ENCODE measurements at regions not wholly inside any gene's neighbourhood (a gene's known extent, or its start where the extent isn't known, plus 50 kb on each side); places are given as distances from the start of the nearest gene placed in this dataset.

DNA sequence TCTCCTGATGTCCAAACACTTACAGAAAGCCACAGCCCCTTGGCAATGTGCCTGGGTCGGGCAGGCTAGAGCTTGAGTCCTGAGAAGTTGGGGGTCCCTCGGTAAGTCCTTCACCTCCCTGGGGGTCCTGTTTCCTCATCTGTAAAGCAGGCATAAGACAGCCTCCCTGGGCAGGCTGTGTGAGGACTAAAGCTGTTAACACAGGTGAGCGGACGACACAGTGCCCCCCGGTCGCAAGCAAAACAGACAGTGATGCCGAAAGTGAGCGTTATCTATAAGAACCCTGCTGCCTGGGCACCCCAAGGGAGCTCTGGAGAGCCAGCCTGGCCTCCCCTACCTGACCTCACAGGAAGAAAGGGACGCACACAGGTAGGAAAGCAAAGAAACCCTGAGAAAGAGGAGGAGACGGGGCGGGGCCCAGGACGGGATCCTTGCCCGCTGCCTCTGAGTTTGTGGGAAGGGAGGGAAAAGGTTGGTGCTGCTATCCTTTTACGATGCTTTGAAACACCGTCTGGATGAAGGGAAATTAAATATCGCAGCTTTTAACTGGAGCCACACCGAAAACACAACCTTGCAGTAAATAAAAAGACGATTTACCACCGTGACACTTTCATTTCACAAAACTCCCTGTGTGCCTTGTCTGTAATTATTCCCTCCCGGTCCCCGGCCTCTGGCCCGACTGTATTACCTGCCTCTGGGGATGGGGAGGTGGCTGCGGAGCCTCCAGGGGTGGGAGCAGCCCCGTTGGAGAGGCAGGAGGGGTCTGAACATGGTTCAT lies 67.1 kb downstream of the ENGASE start:
- no peak overlapping the region for H3K4me3 ChIP-seq (ENCODE audit: low read length)
- no peaks in the 10 kb centered on the region; the same call in 1 of the 2 replicates for H4K20me1 ChIP-seq (ENCODE audit: insufficient read depth, low read depth, low read length)
- no peaks in the 10 kb centered on the region for H3K27me3 ChIP-seq (ENCODE audit: low read length)
- H3K79me2 ChIP-seq (ENCODE audit: low read length) = no peaks in the 10 kb centered on the region
- H2AFZ ChIP-seq (ENCODE audit: low read length) = no peak overlapping the region
- DNase-seq = no peak
- no peaks in the 10 kb centered on the region for H3K36me3 ChIP-seq (ENCODE audit: insufficient read depth, low read length)
- no peaks in the 10 kb centered on the region for H3K4me1 ChIP-seq (ENCODE audit: low read length)
- H3K4me2 ChIP-seq (ENCODE audit: low read depth, low read length, poor library complexity, severe bottlenecking) = no peak overlapping the region
- H3K9ac ChIP-seq (ENCODE audit: low read length) = no peak overlapping the region
- no peak overlapping the region for H3K27ac ChIP-seq (ENCODE audit: low read length)
- H3K9me2 ChIP-seq (replicated peaks; ENCODE audit: insufficient read depth, low read length) = no peaks in the 10 kb centered on the region
- no peaks in the 10 kb centered on the region for H3K9me3 ChIP-seq (ENCODE audit: low read length)

DNA sequence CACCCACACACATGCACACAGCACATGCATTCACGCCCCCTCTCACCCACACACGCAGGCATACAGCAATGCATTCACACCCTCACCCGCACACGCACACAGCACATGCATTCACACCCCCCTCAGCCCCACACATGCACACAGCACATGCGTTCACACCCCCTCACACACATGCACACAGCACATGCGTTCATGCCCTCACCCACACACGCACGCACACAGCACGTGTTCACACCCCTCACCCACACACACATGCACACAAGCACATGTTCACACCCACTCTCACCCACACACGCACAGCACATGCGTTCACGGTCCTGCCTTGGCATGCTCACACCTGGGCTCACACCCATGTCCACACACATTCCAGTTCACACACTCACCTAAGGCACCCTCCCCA lies 64.2 kb downstream of the ENGASE start:
- no peaks in the 10 kb centered on the region for H3K36me3 ChIP-seq (ENCODE audit: insufficient read depth, low read length)
- H3K9ac ChIP-seq (ENCODE audit: low read length) = no peak overlapping the region
- no peak overlapping the region for H3K27ac ChIP-seq (ENCODE audit: low read length)
- no peaks in the 10 kb centered on the region for H3K79me2 ChIP-seq (ENCODE audit: low read length)
- no peak overlapping the region for H2AFZ ChIP-seq (ENCODE audit: low read length)
- DNase-seq = no peak
- no peak overlapping the region for H3K4me3 ChIP-seq (ENCODE audit: low read length)
- no peaks in the 10 kb centered on the region for H3K9me3 ChIP-seq (ENCODE audit: low read length)
- no peaks in the 10 kb centered on the region; the same call in 1 of the 2 replicates for H4K20me1 ChIP-seq (ENCODE audit: insufficient read depth, low read depth, low read length)
- H3K27me3 ChIP-seq (ENCODE audit: low read length) = no peaks in the 10 kb centered on the region
- H3K4me1 ChIP-seq (ENCODE audit: low read length) = peaks cover 11% of the 10 kb centered on the region
- H3K4me2 ChIP-seq (ENCODE audit: low read depth, low read length, poor library complexity, severe bottlenecking) = no peak overlapping the region
- H3K9me2 ChIP-seq (replicated peaks; ENCODE audit: insufficient read depth, low read length) = no peaks in the 10 kb centered on the region

DNA sequence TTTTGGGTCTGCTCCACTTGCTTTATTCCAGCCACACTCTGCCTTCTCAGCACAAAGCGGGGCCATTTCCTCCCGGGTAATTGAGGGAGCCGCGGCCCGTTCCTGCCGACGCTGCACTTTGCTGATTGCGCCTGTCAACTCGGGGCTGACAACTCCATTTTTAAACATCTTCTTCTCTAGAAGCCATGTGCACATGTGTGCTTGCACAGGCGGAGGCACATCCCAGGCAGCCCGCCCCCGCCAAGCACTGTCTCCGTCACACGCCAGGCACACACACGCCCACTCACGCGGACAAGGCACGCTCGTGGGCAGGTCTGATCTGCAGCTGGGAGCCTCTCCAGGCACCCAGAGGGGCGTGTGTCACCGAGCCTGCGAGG lies 63.2 kb downstream of the ENGASE start:
- no peak overlapping the region for H3K4me3 ChIP-seq (ENCODE audit: low read length)
- no peak overlapping the region for H3K9ac ChIP-seq (ENCODE audit: low read length)
- H3K79me2 ChIP-seq (ENCODE audit: low read length) = no peaks in the 10 kb centered on the region
- no peak overlapping the region for H3K27ac ChIP-seq (ENCODE audit: low read length)
- H3K27me3 ChIP-seq (ENCODE audit: low read length) = no peaks in the 10 kb centered on the region
- H3K4me1 ChIP-seq (ENCODE audit: low read length) = peaks cover 18% of the 10 kb centered on the region
- DNase-seq = no peak
- H3K9me2 ChIP-seq (replicated peaks; ENCODE audit: insufficient read depth, low read length) = no peaks in the 10 kb centered on the region
- no peak overlapping the region for H2AFZ ChIP-seq (ENCODE audit: low read length)
- peaks cover 6% of the 10 kb centered on the region for H4K20me1 ChIP-seq (ENCODE audit: insufficient read depth, low read depth, low read length)
- H3K4me2 ChIP-seq (ENCODE audit: low read depth, low read length, poor library complexity, severe bottlenecking) = no peak overlapping the region
- no peaks in the 10 kb centered on the region for H3K9me3 ChIP-seq (ENCODE audit: low read length)
- H3K36me3 ChIP-seq (ENCODE audit: insufficient read depth, low read length) = no peaks in the 10 kb centered on the region

DNA sequence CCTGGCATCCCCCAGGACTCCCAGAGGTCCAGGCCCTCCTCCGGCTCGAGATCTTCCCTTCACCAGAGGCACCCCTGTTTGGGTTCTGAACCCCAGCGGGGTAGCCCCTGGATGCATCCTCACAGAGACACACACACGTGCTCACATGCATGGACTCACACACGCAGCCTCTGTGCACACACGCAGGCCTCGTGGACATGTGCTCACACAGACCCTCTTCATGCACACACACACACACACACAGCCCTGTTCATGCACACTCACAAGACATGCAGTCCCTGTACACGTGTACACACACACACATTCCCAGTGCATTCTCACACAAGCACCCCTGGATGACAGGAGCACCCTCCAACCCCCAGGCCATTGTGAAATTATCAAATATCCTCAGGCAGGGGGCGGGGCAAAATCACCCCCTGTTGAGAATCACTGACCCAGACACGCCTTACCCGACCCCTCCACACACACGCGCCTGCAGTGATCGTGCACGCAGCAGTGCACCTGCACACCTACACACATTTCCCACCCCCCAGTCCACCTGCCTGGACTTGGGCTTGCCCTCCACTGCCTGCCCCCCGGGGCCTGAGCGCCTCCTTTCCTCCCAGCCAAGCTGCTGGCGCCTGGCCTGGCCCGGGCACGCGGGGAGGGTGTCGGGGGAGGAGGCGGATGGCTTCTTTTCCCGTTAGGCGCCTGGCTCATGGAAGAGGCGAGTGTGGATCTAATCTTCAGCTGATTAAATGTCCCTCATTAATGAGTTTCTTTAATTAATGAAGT lies 62.6 kb downstream of the ENGASE start:
- no peak overlapping the region for H3K4me3 ChIP-seq (ENCODE audit: low read length)
- H3K9me3 ChIP-seq (ENCODE audit: low read length) = no peaks in the 10 kb centered on the region
- H4K20me1 ChIP-seq (ENCODE audit: insufficient read depth, low read depth, low read length) = peaks cover 6% of the 10 kb centered on the region
- H3K4me2 ChIP-seq (ENCODE audit: low read depth, low read length, poor library complexity, severe bottlenecking) = no peak overlapping the region
- H3K9ac ChIP-seq (ENCODE audit: low read length) = no peak overlapping the region
- no peak overlapping the region for H2AFZ ChIP-seq (ENCODE audit: low read length)
- DNase-seq = no peak
- H3K27me3 ChIP-seq (ENCODE audit: low read length) = no peaks in the 10 kb centered on the region
- H3K79me2 ChIP-seq (ENCODE audit: low read length) = no peaks in the 10 kb centered on the region
- H3K36me3 ChIP-seq (ENCODE audit: insufficient read depth, low read length) = no peaks in the 10 kb centered on the region
- H3K4me1 ChIP-seq (ENCODE audit: low read length) = peaks cover 18% of the 10 kb centered on the region
- no peaks in the 10 kb centered on the region for H3K9me2 ChIP-seq (replicated peaks; ENCODE audit: insufficient read depth, low read length)
- no peak overlapping the region for H3K27ac ChIP-seq (ENCODE audit: low read length)

DNA sequence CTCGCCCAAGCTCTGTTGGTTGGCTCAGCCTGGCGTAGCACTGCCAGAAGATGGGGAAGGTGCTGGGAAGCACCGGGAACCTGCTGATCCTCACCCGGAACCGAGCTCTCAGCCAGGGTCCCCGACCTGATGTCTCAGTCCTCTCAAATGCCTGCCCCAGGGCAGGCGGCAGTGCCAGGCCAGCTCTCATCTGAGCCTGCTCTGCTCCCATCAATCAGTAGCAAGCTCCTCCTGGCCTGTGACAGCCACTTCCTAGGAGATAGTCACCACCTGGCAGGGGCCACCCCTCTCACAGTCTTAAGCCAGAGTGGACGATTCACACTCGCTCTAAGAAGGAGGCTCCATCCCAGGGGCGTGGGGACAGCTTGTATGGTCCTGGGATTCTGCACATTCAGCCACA lies 62.0 kb downstream of the ENGASE start:
- Histone ChIP-seq H3K27ac (ENCODE audit: low read length) (no peak overlapping the region), H4K20me1 (ENCODE audit: insufficient read depth, low read depth, low read length) (peaks cover 6% of the 10 kb centered on the region), H3K9me2 (replicated peaks; ENCODE audit: insufficient read depth, low read length) (no peaks in the 10 kb centered on the region), H2AFZ (ENCODE audit: low read length) (no peak overlapping the region), H3K9ac (ENCODE audit: low read length) (no peak overlapping the region), H3K79me2 (ENCODE audit: low read length) (no peaks in the 10 kb centered on the region), H3K9me3 (ENCODE audit: low read length) (no peaks in the 10 kb centered on the region), H3K4me1 (ENCODE audit: low read length) (peaks cover 18% of the 10 kb centered on the region), H3K4me3 (ENCODE audit: low read length) (no peak overlapping the region), H3K27me3 (ENCODE audit: low read length) (no peaks in the 10 kb centered on the region), H3K4me2 (ENCODE audit: low read depth, low read length, poor library complexity, severe bottlenecking) (no peak overlapping the region), H3K36me3 (ENCODE audit: insufficient read depth, low read length) (no peaks in the 10 kb centered on the region)
- DNase-seq = no peak
